OCI-LY7 (cell line): ENCODE measurements at regions not wholly inside any gene's neighbourhood (a gene's known extent, or its start where the extent isn't known, plus 50 kb on each side); places are given as distances from the start of the nearest gene placed in this dataset.

Experiments
- EZH2phosphoT487 ChIP-seq: fragments of 200-600 bp; sonication (generic); IDR thresholded peaks from 2 replicates; pipeline ENCODE4 v1.6.1; 2018; ENCODE audit warnings: low read depth, borderline replicate concordance, mild to moderate bottlenecking, mixed run types, antibody characterized with exemption, low read length, moderate library complexity, mixed read lengths
- TF ChIP-seq, protein P1 (sequence below): fragments of 200-600 bp; sonication (generic); conservative IDR thresholded peaks from 2 replicates; pipeline ENCODE4 v1.5.1; 2014; ENCODE audit warnings: mild to moderate bottlenecking, antibody characterized with exemption, low read length, moderate library complexity, mixed read lengths

DNA sequence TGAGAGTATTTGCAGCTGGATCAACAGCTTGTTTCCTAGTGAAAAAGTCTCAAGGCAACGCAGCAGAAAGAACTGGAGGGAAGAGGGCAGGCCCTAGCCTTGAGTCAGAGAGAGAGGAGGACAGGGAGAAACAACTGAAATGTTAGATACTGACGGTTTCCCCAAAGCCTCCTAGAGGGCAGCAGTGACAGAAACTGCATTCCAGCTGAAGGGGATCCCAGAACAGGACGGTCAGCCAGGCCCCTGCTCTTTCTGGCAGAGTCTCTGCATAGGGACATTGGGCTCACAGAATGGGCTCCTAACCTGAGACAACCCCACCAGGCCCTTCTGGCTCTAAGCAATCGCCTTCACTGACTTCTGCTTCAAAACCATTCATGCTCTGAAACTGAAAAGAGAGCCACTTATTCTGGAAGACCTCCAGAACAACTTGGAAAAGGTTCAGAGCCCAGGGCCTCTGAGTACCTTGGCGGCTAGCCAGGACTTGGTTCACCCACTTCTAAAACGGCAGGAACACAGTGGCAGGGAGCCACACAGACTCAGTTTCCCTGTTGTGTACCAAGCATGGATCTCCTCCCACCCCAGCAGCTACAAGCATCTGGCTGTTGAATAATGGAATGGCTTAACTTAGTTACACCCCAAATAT lies 72.9 kb downstream of the PSMB1 start:
- TF ChIP-seq EZH2phosphoT487: no peak
- TF ChIP-seq, protein P1, sequence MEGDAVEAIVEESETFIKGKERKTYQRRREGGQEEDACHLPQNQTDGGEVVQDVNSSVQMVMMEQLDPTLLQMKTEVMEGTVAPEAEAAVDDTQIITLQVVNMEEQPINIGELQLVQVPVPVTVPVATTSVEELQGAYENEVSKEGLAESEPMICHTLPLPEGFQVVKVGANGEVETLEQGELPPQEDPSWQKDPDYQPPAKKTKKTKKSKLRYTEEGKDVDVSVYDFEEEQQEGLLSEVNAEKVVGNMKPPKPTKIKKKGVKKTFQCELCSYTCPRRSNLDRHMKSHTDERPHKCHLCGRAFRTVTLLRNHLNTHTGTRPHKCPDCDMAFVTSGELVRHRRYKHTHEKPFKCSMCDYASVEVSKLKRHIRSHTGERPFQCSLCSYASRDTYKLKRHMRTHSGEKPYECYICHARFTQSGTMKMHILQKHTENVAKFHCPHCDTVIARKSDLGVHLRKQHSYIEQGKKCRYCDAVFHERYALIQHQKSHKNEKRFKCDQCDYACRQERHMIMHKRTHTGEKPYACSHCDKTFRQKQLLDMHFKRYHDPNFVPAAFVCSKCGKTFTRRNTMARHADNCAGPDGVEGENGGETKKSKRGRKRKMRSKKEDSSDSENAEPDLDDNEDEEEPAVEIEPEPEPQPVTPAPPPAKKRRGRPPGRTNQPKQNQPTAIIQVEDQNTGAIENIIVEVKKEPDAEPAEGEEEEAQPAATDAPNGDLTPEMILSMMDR: no peak
